Thyroid gland (tissue), 4 donors: ENCODE measurements at regions not wholly inside any gene's neighbourhood (a gene's known extent, or its start where the extent isn't known, plus 50 kb on each side); places are given as distances from the start of the nearest gene placed in this dataset.

ENCODE experiments used
- CTCF ChIP-seq, 6 experiments: fragments of 200-600 bp in 3 of 6; fragments of 450-650 bp in 3 of 6; sonication (generic) in 3 of 6; IDR thresholded peaks; one replicate each; pipeline ENCODE4 v1.5.1; 2016 to 2019; ENCODE audit warnings: antibody characterized with exemption in 6 of 6, mild to moderate bottlenecking in 2 of 6, inconsistent platforms in 1 of 6, moderate library complexity in 1 of 6
- POLR2A ChIP-seq, 2 donors: fragments of 450-650 bp; IDR thresholded peaks; one replicate each; pipeline ENCODE4 v1.6.1; 2017; ENCODE audit warnings: antibody characterized with exemption in 2 of 2, mild to moderate bottlenecking in 2 of 2, moderate library complexity in 1 of 2

- TF ChIP-seq CTCF (IDR thresholded peaks at IDR 0.05) (no peak), POLR2A (IDR thresholded peaks at IDR 0.05) (no peak)
Observed at GRCh38 chr3:145087038-145087437, 1073.9 kb downstream of the PLOD2 start.
